Vagina (tissue), 2 donors: ENCODE measurements at regions not wholly inside any gene's neighbourhood (a gene's known extent, or its start where the extent isn't known, plus 50 kb on each side); places are given as distances from the start of the nearest gene placed in this dataset.

Experiments
- DNase-seq, 2 donors: peaks; one replicate each; pipeline ENCODE4 v3.0.0-alpha.2; 2017; ENCODE audit errors: extremely low spot score in 2 of 2
- H3K27ac ChIP-seq: fragments of 200-600 bp; sonication (generic); one replicate; pipeline ENCODE4 v1.5.1; 2019
- H3K27me3 ChIP-seq: fragments of 200-600 bp; sonication (generic); one replicate; pipeline ENCODE4 v1.5.1; 2019
- H3K36me3 ChIP-seq, 2 donors: fragments of 200-600 bp; sonication (generic); one replicate each; pipeline ENCODE4 v1.5.1; 2017 to 2019
- H3K4me1 ChIP-seq: fragments of 200-600 bp; sonication (generic); one replicate; pipeline ENCODE4 v1.5.1; 2019
- H3K4me3 ChIP-seq, 2 donors: fragments of 200-600 bp; sonication (generic); 1 replicate in 1 of 2; 2 replicates in 1 of 2; pipeline ENCODE4 v1.5.1; 2016 to 2019
- H3K9me3 ChIP-seq: fragments of 200-600 bp; sonication (generic); one replicate; pipeline ENCODE4 v1.5.1; 2019
- CTCF ChIP-seq, 3 experiments: fragments of 450-650 bp in 2 of 3; fragments of 200-600 bp in 1 of 3; sonication (generic) in 1 of 3; IDR thresholded peaks; one replicate each; pipeline ENCODE4 v1.5.1; 2017 to 2019; ENCODE audit warnings: antibody characterized with exemption in 3 of 3, mild to moderate bottlenecking in 2 of 3, moderate library complexity in 2 of 3
- POLR2A ChIP-seq, 2 donors: fragments of 450-650 bp; IDR thresholded peaks; one replicate each; pipeline ENCODE4 v1.6.1; 2017; ENCODE audit warnings: antibody characterized with exemption in 2 of 2, mild to moderate bottlenecking in 2 of 2, moderate library complexity in 2 of 2
- POLR2AphosphoS5 ChIP-seq, 2 donors: sonication (generic); formaldehyde crosslinking; IDR thresholded peaks; one replicate each; pipeline ENCODE4 v1.9.0; 2017; ENCODE audit warnings: antibody characterized with exemption in 2 of 2, mild to moderate bottlenecking in 2 of 2, low read depth in 1 of 2; ENCODE audit not compliant: insufficient read depth in 1 of 2
- intact Hi-C: fragments of 100-400 bp; cut with DNase I; formaldehyde crosslinking; loops from one replicate; pipeline ENCODE4 v1.15.1; 2023

DNA sequence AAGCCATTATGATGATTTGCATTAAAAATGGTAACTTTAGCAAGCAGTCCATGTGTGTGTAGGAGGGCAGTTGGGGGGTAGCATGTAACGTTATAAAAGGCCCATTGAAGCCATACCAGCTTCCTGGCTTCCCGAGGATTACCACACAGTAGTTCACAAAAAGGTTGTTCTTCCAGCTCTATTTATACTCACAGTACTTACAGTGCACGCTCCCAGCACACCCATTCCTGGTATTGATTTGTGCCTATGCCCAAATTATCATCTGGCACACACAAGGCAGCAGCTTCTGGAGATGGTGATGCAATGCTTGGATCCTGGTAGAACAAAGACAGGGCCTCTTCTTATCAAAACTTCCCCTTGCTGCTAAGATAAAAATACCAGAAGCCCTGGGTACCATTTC, 436.8 kb downstream of the HAO1 start:
- no peak for DNase-seq
- TF ChIP-seq POLR2A (IDR thresholded peaks at IDR 0.05) (no peak), POLR2AphosphoS5 (IDR thresholded peaks at IDR 0.05; ENCODE audit: insufficient read depth in 1 of 2, low read depth in 1 of 2) (no peak), CTCF (IDR thresholded peaks at IDR 0.05) (no peak)
- Histone ChIP-seq H3K9me3 (no peaks in the 10 kb centered on the region), H3K27me3 (no peaks in the 10 kb centered on the region), H3K4me1 (peaks cover 9% of the 10 kb centered on the region), H3K27ac (no peak overlapping the region), H3K36me3 (no peaks in the 10 kb centered on the region), H3K4me3 (no peak overlapping the region)
- intact Hi-C loops: no loop called here

- intact Hi-C loops: no loop called here
Measured at GRCh38 chr20:7505152-7505834, 435.0 kb downstream of the HAO1 start.

DNA sequence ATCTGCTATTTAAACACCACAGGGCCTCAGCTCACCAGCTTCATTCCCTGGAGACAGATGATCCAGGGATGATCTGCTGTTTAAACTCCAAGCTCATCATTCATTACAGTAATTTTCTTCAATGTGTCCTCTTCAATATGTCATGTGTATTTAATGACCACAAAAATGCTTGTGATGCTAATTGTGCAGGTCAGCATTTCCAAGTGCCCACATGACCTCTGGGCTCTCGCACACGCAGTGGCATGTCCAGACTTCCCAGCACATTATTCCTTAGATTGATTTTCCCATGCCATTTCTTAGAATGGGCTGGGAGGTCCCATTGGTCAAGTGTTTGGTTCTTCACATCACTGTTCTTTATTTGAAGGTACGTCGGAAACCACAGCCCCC, 434.4 kb downstream of the HAO1 start:
- TF ChIP-seq POLR2AphosphoS5 (IDR thresholded peaks at IDR 0.05; ENCODE audit: insufficient read depth in 1 of 2, low read depth in 1 of 2) (no peak), POLR2A (IDR thresholded peaks at IDR 0.05) (no peak)
- Histone ChIP-seq H3K27me3 (no peaks in the 10 kb centered on the region), H3K4me1 (peaks cover 9% of the 10 kb centered on the region), H3K9me3 (no peaks in the 10 kb centered on the region), H3K36me3 (no peaks in the 10 kb centered on the region), H3K27ac (no peak overlapping the region), H3K4me3 (no peak overlapping the region)
- no peak for DNase-seq
- intact Hi-C loops: no loop called here

More at GRCh38 chr20:7505152-7505834, 435.0 kb downstream of the HAO1 start:
- Histone ChIP-seq H3K27ac (no peak overlapping the region), H3K27me3 (no peaks in the 10 kb centered on the region), H3K36me3 (no peaks in the 10 kb centered on the region), H3K4me3 (no peak overlapping the region), H3K4me1 (peaks cover 9% of the 10 kb centered on the region), H3K9me3 (no peaks in the 10 kb centered on the region)
- no peak for DNase-seq
- no peak for TF ChIP-seq CTCF (IDR thresholded peaks at IDR 0.05)
- no peak for TF ChIP-seq POLR2A (IDR thresholded peaks at IDR 0.05)
- TF ChIP-seq POLR2AphosphoS5 (IDR thresholded peaks at IDR 0.05; ENCODE audit: insufficient read depth in 1 of 2, low read depth in 1 of 2): no peak

DNA sequence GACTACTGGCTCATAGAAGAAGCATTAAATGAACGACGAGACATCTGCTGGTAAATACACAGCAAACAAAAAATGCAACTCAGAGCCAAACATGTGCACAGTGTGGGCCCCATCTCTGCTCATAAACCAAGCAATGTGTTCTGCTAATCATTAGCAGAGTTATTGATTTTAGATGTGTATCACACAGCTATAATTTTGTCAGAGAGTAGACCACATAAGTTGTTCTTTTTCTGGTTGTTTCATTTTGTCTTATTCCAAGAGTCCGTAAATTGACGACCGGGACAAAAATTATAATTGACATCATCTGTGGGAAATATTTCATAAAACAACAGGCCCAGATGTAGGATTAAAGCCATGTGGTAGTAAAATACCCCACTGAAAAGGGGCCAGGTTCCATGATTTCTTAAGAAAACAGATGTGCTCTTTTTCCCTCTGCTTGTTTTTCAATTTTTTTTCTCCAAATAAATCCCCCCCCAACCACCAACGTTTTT, 423.6 kb downstream of the HAO1 start:
- Histone ChIP-seq H3K27me3 (no peaks in the 10 kb centered on the region), H3K4me1 (no peaks in the 10 kb centered on the region), H3K27ac (no peak overlapping the region), H3K9me3 (no peaks in the 10 kb centered on the region), H3K36me3 (no peaks in the 10 kb centered on the region), H3K4me3 (no peak overlapping the region)
- no peak for DNase-seq
- intact Hi-C loops: no loop called here
- no peak for TF ChIP-seq POLR2A (IDR thresholded peaks at IDR 0.05)
- TF ChIP-seq POLR2AphosphoS5 (IDR thresholded peaks at IDR 0.05; ENCODE audit: insufficient read depth in 1 of 2, low read depth in 1 of 2): peak in 1 of 2 donors; percentile 30

- H3K27ac ChIP-seq: no peak overlapping the region
- H3K36me3 ChIP-seq: no peaks in the 10 kb centered on the region
- no peak for DNase-seq
- TF ChIP-seq POLR2AphosphoS5 (IDR thresholded peaks at IDR 0.05; ENCODE audit: insufficient read depth in 1 of 2, low read depth in 1 of 2) (no peak), CTCF (IDR thresholded peaks at IDR 0.05) (no peak), POLR2A (IDR thresholded peaks at IDR 0.05) (no peak)
- intact Hi-C loops: no loop called here
- H3K4me1 ChIP-seq: no peaks in the 10 kb centered on the region
- no peak overlapping the region for H3K4me3 ChIP-seq
- no peaks in the 10 kb centered on the region for H3K9me3 ChIP-seq
- H3K27me3 ChIP-seq: no peaks in the 10 kb centered on the region
Measured at GRCh38 chr20:7520361-7520760, 419.9 kb downstream of the HAO1 start.

DNA sequence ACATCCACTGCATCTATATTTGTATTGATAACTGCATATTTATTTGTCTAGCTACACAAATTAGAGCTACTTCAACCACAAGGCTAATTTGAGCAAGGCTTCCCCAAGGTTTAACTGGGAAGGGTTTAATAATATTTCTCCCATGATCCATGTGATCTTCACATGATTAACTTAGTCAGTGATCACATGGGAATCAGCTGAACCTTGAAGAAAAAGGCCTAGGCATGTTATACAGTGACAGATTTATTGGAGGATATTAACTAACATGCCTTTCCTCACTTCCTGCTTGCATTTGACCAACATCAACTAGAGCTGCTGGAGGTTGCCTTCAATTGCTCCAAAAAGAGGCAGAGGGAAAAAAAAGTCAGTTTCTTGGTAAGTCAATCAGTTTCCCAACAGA, 417.0 kb downstream of the HAO1 start:
- no peaks in the 10 kb centered on the region for H3K9me3 ChIP-seq
- no peaks in the 10 kb centered on the region for H3K27me3 ChIP-seq
- no peak overlapping the region for H3K4me3 ChIP-seq
- DNase-seq: no peak
- no peaks in the 10 kb centered on the region for H3K4me1 ChIP-seq
- TF ChIP-seq CTCF (IDR thresholded peaks at IDR 0.05) (no peak), POLR2AphosphoS5 (IDR thresholded peaks at IDR 0.05; ENCODE audit: insufficient read depth in 1 of 2, low read depth in 1 of 2) (no peak), POLR2A (IDR thresholded peaks at IDR 0.05) (no peak)
- no peaks in the 10 kb centered on the region for H3K36me3 ChIP-seq
- H3K27ac ChIP-seq: no peak overlapping the region
- intact Hi-C loops: no loop called here
